Epidermal melanocyte (primary cell): ENCODE measurements at regions not wholly inside any gene's neighbourhood (a gene's known extent, or its start where the extent isn't known, plus 50 kb on each side); places are given as distances from the start of the nearest gene placed in this dataset.

Experiments used
- DNase-seq: peaks from one replicate; pipeline ENCODE4 v3.0.0; 2011; ENCODE audit warnings: low spot score; ENCODE audit not compliant: insufficient read length

DNA sequence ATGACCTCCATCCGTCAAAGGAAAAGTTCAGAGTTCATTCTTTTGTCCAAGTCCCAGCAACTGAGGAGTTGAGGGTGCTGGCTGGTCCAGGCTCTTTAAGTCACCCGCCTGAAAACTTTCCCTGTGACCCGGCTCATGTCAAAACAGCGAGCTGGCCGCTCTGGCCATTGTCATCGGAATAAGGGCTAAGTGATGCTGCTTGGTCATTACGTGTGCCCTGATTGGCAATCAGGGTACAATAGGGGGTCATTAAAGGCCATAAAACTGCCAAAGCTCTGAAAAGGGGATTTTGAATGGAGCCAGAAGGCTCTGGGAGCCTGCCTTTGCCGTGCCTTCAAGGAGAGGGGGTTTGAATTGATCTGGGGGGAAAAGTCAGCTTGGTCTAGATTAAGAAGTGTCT is 88.5 kb upstream of the IRX3 start:
- no peak for DNase-seq

GRCh38 chr16:54373534-54374520 is 87.2 kb upstream of the IRX3 start:
- DNase-seq = no peak

DNA sequence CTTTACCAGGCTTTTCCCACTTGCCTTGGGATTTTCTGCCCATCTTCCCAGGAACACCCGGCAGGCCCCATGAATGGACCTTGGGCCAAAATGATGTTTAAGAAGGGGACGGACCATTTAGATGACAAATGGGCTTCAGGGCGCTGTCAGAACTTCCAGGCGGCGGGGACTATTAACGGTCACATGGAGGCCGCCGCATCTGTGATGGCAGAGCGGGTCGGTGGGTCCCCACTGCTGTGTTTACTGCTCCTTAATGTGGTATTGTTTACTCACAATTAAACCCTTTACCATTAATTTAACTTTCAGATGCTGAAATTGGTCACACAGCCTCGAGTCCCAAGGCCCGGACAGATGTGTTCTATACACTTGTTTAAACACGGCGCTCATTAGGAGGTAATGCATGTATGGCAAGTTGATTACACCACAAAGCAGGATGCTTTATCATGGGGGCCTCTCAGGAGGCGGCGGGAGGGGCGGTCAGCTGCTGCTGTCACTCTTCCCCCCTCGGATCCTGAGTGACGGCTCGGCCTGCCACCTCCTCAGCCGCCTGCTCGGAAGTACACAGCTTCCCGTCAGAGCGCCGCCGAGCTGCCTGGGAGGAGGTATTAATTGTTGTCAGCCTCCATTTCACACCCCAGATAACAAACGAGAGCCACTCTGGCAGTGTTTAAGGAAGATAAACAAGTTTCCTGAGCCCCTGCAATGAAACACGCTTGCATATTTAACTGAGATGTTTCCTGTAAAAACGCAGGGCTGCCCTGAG is 83.9 kb upstream of the IRX3 start:
- DNase-seq = no peak

GRCh38 chr16:54369861-54370260 is 83.3 kb upstream of the IRX3 start:
- DNase-seq = no peak

- no peak for DNase-seq
Observed at GRCh38 chr16:54366943-54367342, 80.4 kb upstream of the IRX3 start.

GRCh38 chr16:54365990-54366634 is 79.5 kb upstream of the IRX3 start:
- no peak for DNase-seq

GRCh38 chr16:54363766-54364165 is 77.2 kb upstream of the IRX3 start:
- DNase-seq = no peak

GRCh38 chr16:54362591-54363206 is 76.1 kb upstream of the IRX3 start:
- DNase-seq = no peak

GRCh38 chr16:54361246-54361645 is 74.7 kb upstream of the IRX3 start:
- no peak for DNase-seq

DNA sequence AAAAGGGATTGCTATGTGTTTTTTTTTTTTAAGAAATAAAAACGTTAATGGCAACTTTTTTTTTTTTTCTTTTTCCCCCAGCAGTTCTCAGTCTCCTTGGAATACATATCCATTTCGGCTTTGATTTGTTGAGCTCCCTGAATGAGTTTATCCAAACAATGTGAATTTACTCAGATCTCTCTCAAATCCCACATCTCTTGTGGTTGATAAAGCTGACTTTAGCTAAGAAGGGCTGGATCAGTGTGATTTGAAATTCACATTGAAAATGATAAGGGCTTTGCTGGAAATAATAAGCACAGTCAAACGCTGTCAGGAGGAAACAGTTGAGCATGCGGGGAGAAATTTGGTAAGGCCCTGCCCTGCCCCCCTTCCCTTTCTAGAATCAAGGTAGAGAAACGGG is 74.1 kb upstream of the IRX3 start:
- DNase-seq = no peak

DNA sequence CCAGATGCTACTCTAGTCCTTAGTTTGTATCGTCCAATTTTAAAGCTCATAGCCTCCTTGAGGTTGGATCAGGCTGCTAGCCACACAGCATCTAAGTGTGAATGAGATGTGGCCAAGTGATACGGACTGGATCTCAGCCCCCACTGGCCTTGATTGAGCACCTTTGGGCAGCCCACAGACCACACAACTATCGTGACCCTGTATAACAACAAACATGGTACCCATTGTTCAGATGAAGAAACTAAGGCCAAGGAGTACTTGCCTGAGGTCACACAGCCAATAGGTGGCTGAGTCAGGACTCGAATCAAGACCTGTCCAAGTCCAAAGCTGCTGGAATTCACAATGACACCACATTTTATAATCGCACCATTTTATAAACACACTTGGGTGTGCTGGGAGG is 73.0 kb upstream of the IRX3 start:
- DNase-seq = no peak

DNA sequence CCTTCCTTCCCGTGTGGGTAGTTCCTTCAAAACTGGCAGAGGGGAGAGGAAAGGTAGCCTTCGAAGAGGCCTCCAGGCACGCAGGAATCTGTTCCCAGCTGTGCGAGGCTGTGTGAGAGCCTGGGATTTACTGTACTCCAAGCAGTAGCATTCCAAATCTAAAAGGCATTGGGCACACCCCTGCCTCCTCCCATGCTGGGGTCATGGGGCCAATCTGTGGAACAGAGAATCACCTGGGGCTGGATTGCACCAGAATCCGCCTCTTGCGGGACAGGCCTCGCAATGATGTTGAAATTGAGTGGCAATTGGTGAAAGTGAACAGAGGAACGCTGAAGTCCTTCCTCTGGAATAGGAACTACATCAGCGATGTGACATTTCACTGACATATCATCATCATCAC is 72.5 kb upstream of the IRX3 start:
- no peak for DNase-seq

GRCh38 chr16:54356391-54356790 is 69.8 kb upstream of the IRX3 start:
- DNase-seq = no peak

GRCh38 chr16:54355251-54355650 is 68.7 kb upstream of the IRX3 start:
- DNase-seq = no peak

- DNase-seq = no peak
Observed at GRCh38 chr16:54353097-54353496, 66.5 kb upstream of the IRX3 start.

DNA sequence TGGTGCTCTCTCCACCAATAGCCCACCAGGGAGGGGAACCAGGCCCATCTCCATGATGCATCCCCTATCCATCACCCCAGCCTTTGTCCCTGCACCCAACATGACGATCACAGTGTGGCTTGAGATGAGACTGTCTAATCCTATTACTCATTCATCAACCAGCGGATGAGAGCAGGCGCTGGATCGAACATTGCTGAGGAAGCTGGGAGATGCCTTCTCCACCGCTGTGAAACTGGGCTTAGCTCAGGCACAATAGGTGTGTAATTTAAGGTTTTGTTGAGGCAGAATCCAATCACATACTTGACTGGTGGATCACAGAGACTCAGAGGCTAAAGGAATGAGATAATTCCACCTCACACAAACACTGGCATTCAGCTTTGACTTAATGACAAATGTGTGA is 64.6 kb upstream of the IRX3 start:
- DNase-seq = no peak

GRCh38 chr16:54347961-54348360 is 61.4 kb upstream of the IRX3 start:
- DNase-seq = no peak

- DNase-seq = no peak
Observed at GRCh38 chr16:54346041-54346440, 59.5 kb upstream of the IRX3 start.

DNA sequence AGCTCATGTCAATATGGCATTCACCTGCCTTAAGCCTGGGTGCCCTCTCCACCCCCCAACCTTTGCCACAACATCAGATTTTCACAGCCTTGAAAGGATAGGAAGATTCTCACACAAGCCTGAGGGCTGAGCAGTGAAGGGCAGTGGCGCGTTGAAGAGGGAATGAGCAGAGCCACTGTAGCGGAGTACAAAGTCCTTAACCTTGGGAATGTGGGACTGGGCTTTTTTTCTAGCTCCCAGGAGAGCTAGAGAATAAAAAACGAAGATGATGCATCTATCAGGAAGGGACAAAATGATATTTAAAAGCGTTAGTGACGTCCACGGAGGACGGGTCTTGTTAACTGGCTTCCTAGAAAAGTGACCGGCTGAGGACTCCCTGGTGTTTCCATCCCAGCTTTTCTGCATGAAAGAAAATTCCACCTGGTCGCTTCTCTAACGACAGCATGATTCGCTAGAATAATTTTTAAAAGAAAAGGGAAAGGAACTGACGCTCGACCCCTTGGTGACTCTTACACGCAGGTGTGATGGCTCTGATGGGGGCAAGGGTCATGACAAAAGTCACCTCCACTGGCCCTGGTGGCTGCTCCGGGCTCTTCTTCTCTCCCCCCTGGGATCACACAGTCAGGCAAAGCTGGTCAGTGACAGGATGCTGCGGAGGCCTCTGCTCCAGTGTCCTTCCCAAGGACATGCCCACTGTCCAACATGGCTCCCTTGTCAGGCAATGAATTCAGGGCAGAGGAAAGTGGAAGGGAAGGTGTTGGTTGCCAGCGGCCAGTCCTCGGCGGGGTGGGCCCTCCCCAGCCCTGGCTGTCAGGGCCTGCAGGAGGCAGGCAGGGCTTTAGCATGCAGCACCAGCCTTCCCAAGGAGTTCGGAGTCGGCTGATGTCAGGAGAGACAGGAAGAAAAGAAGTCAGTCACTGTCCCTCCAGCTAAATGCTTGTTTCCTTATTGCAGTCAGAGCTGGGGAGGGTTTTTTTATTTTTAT is 58.4 kb upstream of the IRX3 start:
- DNase-seq = no peak

- DNase-seq = no peak
Observed at GRCh38 chr16:54342966-54343365, 56.4 kb upstream of the IRX3 start.
